ENCODE measurements at regions not wholly inside any gene's neighbourhood (a gene's known extent, or its start where the extent isn't known, plus 50 kb on each side); places are given as distances from the start of the nearest gene placed in this dataset.

DNA sequence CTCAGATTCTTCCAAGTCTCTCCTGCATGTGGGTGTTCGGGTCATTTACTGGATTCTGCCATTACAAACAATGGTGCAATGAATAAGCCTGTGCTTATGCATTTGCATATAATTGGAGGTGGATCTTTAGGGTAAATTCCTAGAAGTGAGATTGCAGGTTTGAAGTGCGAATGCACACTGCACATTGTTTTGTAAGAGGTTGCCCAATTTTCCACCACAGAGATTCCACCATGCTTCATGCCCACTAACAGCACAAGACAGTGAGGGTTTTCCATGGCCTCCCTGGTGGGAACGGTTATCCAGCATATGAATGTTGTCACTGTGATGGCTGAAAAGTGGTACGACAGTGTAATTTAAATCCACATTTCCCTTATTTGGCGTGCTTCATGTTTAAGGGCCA is 178.8 kb upstream of the PMEPA1 start:
- no peak for DNase-seq
- no peak for ATAC-seq
- peaks cover 0 to 8% (median 0%) of the 10 kb centered on the region in 3 donors for H3K9me3 ChIP-seq
- no peaks in the 10 kb centered on the region for H3K27me3 ChIP-seq
- no peak overlapping the region for H3K27ac ChIP-seq
- no peaks in the 10 kb centered on the region for H3K36me3 ChIP-seq
- in situ Hi-C loops (cut with MboI; ENCODE audit: low sequenced_read_pairs in 4 of 4) (loop anchor here in 1 of 4 donors (25.0 kb wide), 1 partner anchor 101 kb away; no protein-coding TSS in a partner anchor), intact Hi-C loops (cut with DNase I; ENCODE audit: low total_unique reads) (no loop called here)
- no peak for TF ChIP-seq POLR2A (IDR thresholded peaks at IDR 0.05)
- TF ChIP-seq, protein P1, sequence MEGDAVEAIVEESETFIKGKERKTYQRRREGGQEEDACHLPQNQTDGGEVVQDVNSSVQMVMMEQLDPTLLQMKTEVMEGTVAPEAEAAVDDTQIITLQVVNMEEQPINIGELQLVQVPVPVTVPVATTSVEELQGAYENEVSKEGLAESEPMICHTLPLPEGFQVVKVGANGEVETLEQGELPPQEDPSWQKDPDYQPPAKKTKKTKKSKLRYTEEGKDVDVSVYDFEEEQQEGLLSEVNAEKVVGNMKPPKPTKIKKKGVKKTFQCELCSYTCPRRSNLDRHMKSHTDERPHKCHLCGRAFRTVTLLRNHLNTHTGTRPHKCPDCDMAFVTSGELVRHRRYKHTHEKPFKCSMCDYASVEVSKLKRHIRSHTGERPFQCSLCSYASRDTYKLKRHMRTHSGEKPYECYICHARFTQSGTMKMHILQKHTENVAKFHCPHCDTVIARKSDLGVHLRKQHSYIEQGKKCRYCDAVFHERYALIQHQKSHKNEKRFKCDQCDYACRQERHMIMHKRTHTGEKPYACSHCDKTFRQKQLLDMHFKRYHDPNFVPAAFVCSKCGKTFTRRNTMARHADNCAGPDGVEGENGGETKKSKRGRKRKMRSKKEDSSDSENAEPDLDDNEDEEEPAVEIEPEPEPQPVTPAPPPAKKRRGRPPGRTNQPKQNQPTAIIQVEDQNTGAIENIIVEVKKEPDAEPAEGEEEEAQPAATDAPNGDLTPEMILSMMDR (IDR thresholded peaks at IDR 0.05 in 4 of 5, conservative IDR thresholded peaks at IDR 0.05 in 1 of 5), result no peak
- no peaks in the 10 kb centered on the region for H3K4me1 ChIP-seq
- no peak overlapping the region for H3K4me3 ChIP-seq

DNA sequence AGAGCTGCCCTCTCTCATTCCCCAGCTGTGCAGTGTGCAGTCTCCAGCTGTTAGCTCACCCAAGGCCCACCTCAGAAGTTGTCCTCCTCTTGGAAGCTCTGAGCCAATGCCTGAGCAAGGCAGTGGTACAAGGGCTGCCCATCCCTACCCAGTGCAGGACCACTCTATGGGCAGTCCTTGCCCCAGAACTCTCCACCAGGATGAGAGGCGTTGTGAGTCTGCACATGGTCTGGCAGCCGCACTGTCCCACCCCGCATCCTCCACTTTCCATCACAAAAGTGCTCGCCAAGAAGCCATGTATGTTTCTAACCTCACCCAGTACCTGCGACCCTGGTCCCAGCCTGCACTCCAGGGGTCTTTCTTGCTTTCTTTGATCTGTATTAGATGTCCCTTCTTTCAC is 175.1 kb upstream of the PMEPA1 start:
- in situ Hi-C loops (cut with MboI; ENCODE audit: low sequenced_read_pairs in 4 of 4), result loop anchor here in 1 of 4 donors (25.0 kb wide), 1 partner anchor 98 kb away; no protein-coding TSS in a partner anchor
- DNase-seq (no peak), ATAC-seq (no peak)
- Histone ChIP-seq H3K27me3 (no peaks in the 10 kb centered on the region), H3K36me3 (no peaks in the 10 kb centered on the region), H3K4me3 (no peak overlapping the region), H3K9me3 (peaks cover 0 to 8% (median 0%) of the 10 kb centered on the region in 3 donors), H3K4me1 (no peaks in the 10 kb centered on the region), H3K27ac (no peak overlapping the region)
- intact Hi-C loops (cut with DNase I; ENCODE audit: low total_unique reads), result no loop called here
- no peak for TF ChIP-seq POLR2A (IDR thresholded peaks at IDR 0.05)
- TF ChIP-seq, protein P1 (IDR thresholded peaks at IDR 0.05 in 4 of 5, conservative IDR thresholded peaks at IDR 0.05 in 1 of 5), result no peak

DNA sequence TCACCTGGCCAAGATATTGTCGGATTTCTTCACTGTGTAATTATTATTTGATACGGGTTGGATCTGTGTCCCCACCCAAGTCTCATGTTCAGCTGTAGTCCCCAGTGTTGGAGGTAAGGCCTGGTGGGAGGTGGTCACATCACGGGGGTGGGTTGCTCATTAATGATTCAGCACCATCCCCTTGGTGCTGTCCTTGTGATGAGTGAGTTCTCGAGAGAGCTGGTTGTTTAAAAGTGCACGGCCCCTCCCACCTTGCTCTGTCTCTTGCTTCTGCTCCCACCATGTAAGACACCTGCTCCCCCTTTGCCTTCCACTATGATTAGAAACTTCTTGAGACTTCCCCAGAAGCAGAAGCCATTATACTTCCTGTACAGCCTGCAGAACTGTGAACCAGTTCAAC is 173.9 kb upstream of the PMEPA1 start:
- intact Hi-C loops (cut with DNase I; ENCODE audit: low total_unique reads) (no loop called here), in situ Hi-C loops (cut with MboI; ENCODE audit: low sequenced_read_pairs in 4 of 4) (loop anchor here in 1 of 4 donors (25.0 kb wide), 1 partner anchor 96 kb away; no protein-coding TSS in a partner anchor)
- ATAC-seq (no peak), DNase-seq (no peak)
- no peaks in the 10 kb centered on the region for H3K27me3 ChIP-seq
- H3K4me1 ChIP-seq, result no peaks in the 10 kb centered on the region
- TF ChIP-seq POLR2A (IDR thresholded peaks at IDR 0.05), result no peak
- TF ChIP-seq, protein P1 (IDR thresholded peaks at IDR 0.05 in 4 of 5, conservative IDR thresholded peaks at IDR 0.05 in 1 of 5), result no peak
- no peak overlapping the region for H3K27ac ChIP-seq
- peaks cover 0 to 8% (median 0%) of the 10 kb centered on the region in 3 donors for H3K9me3 ChIP-seq
- no peak overlapping the region for H3K4me3 ChIP-seq
- no peaks in the 10 kb centered on the region for H3K36me3 ChIP-seq

- no peak overlapping the region for H3K27ac ChIP-seq
- H3K9me3 ChIP-seq, result peaks cover 0 to 8% (median 0%) of the 10 kb centered on the region in 3 donors
- TF ChIP-seq POLR2A (IDR thresholded peaks at IDR 0.05), result no peak
- TF ChIP-seq, protein P1 (IDR thresholded peaks at IDR 0.05 in 4 of 5, conservative IDR thresholded peaks at IDR 0.05 in 1 of 5), result no peak
- H3K36me3 ChIP-seq, result no peaks in the 10 kb centered on the region
- no peak overlapping the region for H3K4me3 ChIP-seq
- ATAC-seq (no peak), DNase-seq (no peak)
- no peaks in the 10 kb centered on the region for H3K4me1 ChIP-seq
- in situ Hi-C loops (cut with MboI; ENCODE audit: low sequenced_read_pairs in 4 of 4), result loop anchor here in 1 of 4 donors (25.0 kb wide), 1 partner anchor 96 kb away; no protein-coding TSS in a partner anchor
- intact Hi-C loops (cut with DNase I; ENCODE audit: low total_unique reads), result no loop called here
- no peaks in the 10 kb centered on the region for H3K27me3 ChIP-seq
Measured at GRCh38 chr20:57883224-57883623, 173.4 kb upstream of the PMEPA1 start.
